Body of pancreas (tissue), 4 donors: ENCODE measurements at regions not wholly inside any gene's neighbourhood (a gene's known extent, or its start where the extent isn't known, plus 50 kb on each side); places are given as distances from the start of the nearest gene placed in this dataset.
A peak's percentile ranks its signal among the peaks of the same experiment; 100 is the strongest.

Experiments
- POLR2A ChIP-seq, 3 donors: fragments of 450-650 bp; IDR thresholded peaks; one replicate each; pipeline ENCODE4 v1.6.1; 2016; ENCODE audit warnings: antibody characterized with exemption in 3 of 3, mild to moderate bottlenecking in 2 of 3
- TF ChIP-seq, protein P1 (sequence below), 7 experiments: fragments of 450-650 bp in 4 of 7; fragments of 200-600 bp in 3 of 7; sonication (generic) in 3 of 7; IDR thresholded peaks; one replicate each; pipeline ENCODE4 v1.5.1; 2016 to 2019; ENCODE audit warnings: antibody characterized with exemption in 7 of 7

DNA sequence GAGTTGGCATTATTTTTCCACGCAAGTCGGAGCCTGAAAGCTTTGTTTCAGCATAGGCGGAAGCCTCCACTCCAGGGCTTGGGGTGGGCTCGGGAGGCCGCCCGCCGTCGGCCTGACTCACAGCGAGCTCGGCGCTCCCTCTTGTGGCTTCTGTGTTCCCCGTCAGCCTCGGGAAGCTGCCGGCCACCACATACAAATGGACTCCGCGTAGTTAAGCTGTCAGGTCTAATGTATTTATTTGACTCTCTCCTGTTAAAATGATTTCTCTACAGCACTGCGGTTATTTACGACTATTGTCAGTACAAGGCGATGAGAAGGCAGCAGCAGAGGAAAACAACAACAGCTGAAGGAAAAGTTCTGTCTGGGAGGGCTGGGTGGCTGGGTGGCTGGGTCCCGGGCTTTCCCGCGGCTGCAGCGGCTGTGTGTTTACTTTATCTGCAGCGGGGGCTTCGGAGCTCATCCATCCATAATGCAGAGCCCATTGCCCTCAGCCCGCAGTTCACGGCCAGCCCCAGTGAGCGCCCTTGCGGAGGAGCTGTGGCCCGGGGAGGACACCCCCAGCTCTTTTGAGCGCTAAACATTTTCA, 375.7 kb upstream of the CAMK1G start:
- no peak for TF ChIP-seq POLR2A (IDR thresholded peaks at IDR 0.05)
- TF ChIP-seq, protein P1, sequence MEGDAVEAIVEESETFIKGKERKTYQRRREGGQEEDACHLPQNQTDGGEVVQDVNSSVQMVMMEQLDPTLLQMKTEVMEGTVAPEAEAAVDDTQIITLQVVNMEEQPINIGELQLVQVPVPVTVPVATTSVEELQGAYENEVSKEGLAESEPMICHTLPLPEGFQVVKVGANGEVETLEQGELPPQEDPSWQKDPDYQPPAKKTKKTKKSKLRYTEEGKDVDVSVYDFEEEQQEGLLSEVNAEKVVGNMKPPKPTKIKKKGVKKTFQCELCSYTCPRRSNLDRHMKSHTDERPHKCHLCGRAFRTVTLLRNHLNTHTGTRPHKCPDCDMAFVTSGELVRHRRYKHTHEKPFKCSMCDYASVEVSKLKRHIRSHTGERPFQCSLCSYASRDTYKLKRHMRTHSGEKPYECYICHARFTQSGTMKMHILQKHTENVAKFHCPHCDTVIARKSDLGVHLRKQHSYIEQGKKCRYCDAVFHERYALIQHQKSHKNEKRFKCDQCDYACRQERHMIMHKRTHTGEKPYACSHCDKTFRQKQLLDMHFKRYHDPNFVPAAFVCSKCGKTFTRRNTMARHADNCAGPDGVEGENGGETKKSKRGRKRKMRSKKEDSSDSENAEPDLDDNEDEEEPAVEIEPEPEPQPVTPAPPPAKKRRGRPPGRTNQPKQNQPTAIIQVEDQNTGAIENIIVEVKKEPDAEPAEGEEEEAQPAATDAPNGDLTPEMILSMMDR (IDR thresholded peaks at IDR 0.05), result peak; percentile 56 to 67 (median 63)
